ENCODE measurements at regions not wholly inside any gene's neighbourhood (a gene's known extent, or its start where the extent isn't known, plus 50 kb on each side); places are given as distances from the start of the nearest gene placed in this dataset.

- DNase-seq = no peak
Measured at GRCh38 chr21:38937844-38938243, 132.1 kb downstream of the ETS2 start.

- no peak for DNase-seq
Measured at GRCh38 chr21:38937286-38937790, 131.6 kb downstream of the ETS2 start.

GRCh38 chr21:38936240-38936639, 130.5 kb downstream of the ETS2 start:
- no peak for DNase-seq

GRCh38 chr21:38933731-38934130, 128.0 kb downstream of the ETS2 start:
- DNase-seq = no peak

GRCh38 chr21:38931291-38931690, 125.6 kb downstream of the ETS2 start:
- no peak for DNase-seq

GRCh38 chr21:38930853-38931252, 125.1 kb downstream of the ETS2 start:
- DNase-seq = peak in 3 of 56 donors; percentile 8 to 15 (median 14)

GRCh38 chr21:38930066-38930465, 124.3 kb downstream of the ETS2 start:
- no peak for DNase-seq

GRCh38 chr21:38929652-38930051, 123.9 kb downstream of the ETS2 start:
- DNase-seq = no peak

GRCh38 chr21:38929142-38929541, 123.4 kb downstream of the ETS2 start:
- DNase-seq = no peak

GRCh38 chr21:38927776-38928175, 122.0 kb downstream of the ETS2 start:
- no peak for DNase-seq

- DNase-seq = peak in 4 of 56 donors; percentile 3 to 14 (median 6)
Measured at GRCh38 chr21:38925923-38926322, 120.2 kb downstream of the ETS2 start.

- no peak for DNase-seq
Measured at GRCh38 chr21:38925478-38925877, 119.7 kb downstream of the ETS2 start.

GRCh38 chr21:38924954-38925353, 119.2 kb downstream of the ETS2 start:
- DNase-seq = no peak

GRCh38 chr21:38923429-38923828, 117.7 kb downstream of the ETS2 start:
- no peak for DNase-seq

- no peak for DNase-seq
Measured at GRCh38 chr21:38922474-38923235, 116.9 kb downstream of the ETS2 start.

- DNase-seq = no peak
Measured at GRCh38 chr21:38921511-38922251, 116.0 kb downstream of the ETS2 start.

GRCh38 chr21:38920631-38921398, 115.1 kb downstream of the ETS2 start:
- DNase-seq = peak in 1 of 56 donors; percentile 10

- no peak for DNase-seq
Measured at GRCh38 chr21:38918607-38919346, 113.0 kb downstream of the ETS2 start.

- DNase-seq = no peak
Measured at GRCh38 chr21:38917043-38917774, 111.5 kb downstream of the ETS2 start.

GRCh38 chr21:38916214-38916964, 110.7 kb downstream of the ETS2 start:
- no peak for DNase-seq
